Lung (tissue), 11 donors: ENCODE measurements at regions not wholly inside any gene's neighbourhood (a gene's known extent, or its start where the extent isn't known, plus 50 kb on each side); places are given as distances from the start of the nearest gene placed in this dataset.

Source experiments
- ATAC-seq: fragments of 200-7000 bp; cut with Tn5 transposase; one replicate; pipeline ENCODE4 v1.9.1; 2020; ENCODE audit warnings: moderate number of reproducible peaks; ENCODE audit not compliant: insufficient read depth, low FRiP score
- DNase-seq, 3 donors: peaks; one replicate each; pipeline ENCODE4 v3.0.0-alpha.2; 2013 to 2017
- H3K27ac ChIP-seq, 2 donors: one replicate each; pipeline ENCODE4 v1.5.1; 2013; ENCODE audit warnings: mild to moderate bottlenecking in 2 of 2, moderate library complexity in 2 of 2, control low read depth in 1 of 2, inconsistent platforms in 1 of 2, low read depth in 1 of 2, low read length in 1 of 2
- H3K27me3 ChIP-seq, 3 donors: one replicate each; pipeline ENCODE4 v1.5.1; 2013; ENCODE audit warnings: low read length in 2 of 3; ENCODE audit not compliant: control insufficient read depth in 3 of 3, insufficient read depth in 3 of 3
- H3K36me3 ChIP-seq, 4 donors: one replicate each; pipeline ENCODE4 v1.5.1; 2013; ENCODE audit warnings: low read length in 4 of 4, mild to moderate bottlenecking in 1 of 4, moderate library complexity in 1 of 4; ENCODE audit not compliant: control insufficient read depth in 4 of 4, insufficient read depth in 4 of 4
- H3K4me1 ChIP-seq, 5 donors: one replicate each; pipeline ENCODE4 v1.5.1; 2013; ENCODE audit warnings: low read length in 5 of 5, mild to moderate bottlenecking in 2 of 5, moderate library complexity in 1 of 5; ENCODE audit not compliant: control insufficient read depth in 5 of 5, insufficient read depth in 5 of 5
- H3K4me3 ChIP-seq: one replicate; pipeline ENCODE4 v1.5.1; 2013; ENCODE audit warnings: mild to moderate bottlenecking, control low read depth, moderate library complexity
- H3K9ac ChIP-seq, 2 donors: one replicate each; pipeline ENCODE4 v1.5.1; 2013; ENCODE audit warnings: low read length in 2 of 2, control low read depth in 1 of 2; ENCODE audit not compliant: insufficient read depth in 1 of 2
- H3K9me3 ChIP-seq, 4 donors: one replicate each; pipeline ENCODE4 v1.5.1; 2013; ENCODE audit warnings: low read length in 3 of 4, mild to moderate bottlenecking in 1 of 4, moderate library complexity in 1 of 4; ENCODE audit not compliant: control insufficient read depth in 4 of 4, insufficient read depth in 3 of 4
- WGBS, 2 donors: extraction: QIAGEN DNeasy Blood & Tissue Kit; methylation state at CpG; one replicate each; pipeline ENCODE4 v1.1.7; 2013; 5-methylcytosine and 5-hydroxymethylcytosine counted together
- TF ChIP-seq, protein P1 (sequence below): IDR thresholded peaks from 2 replicates; pipeline ENCODE4 v1.5.1; 2012; ENCODE audit warnings: mild to moderate bottlenecking; ENCODE audit errors: control extremely low read depth, extremely low read depth
- donor health status: control.
- donor health status: control.
- donor health status: Bipolar disorder and iron deficiency.
- donor health status: healthy.
- donor health status: DM: yes; HTN: yes; CAD: no.

DNA sequence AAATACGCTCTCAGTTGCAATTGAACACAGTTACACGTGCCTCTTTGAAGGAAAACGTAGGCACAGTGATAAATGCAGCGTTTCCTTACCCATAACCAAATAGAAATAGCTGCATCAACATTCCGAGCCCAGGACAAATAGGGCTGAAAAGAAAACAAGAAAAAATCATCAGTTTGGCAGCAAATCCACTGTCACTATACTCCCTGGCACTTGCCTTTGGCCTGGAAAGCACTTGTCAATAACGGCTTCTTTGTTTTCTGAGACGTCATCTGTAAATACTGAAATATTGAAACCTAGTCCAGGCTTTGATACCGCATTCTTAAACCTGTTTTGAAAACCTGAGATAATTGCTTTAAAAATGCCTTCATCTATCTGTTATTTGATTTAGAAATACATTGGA is 167.2 kb upstream of the AKR1E2 start:
- Histone ChIP-seq H3K4me3 (no peak overlapping the region), H3K27ac (no peak overlapping the region), H3K9ac (no peak overlapping the region), H3K36me3 (no peaks in the 10 kb centered on the region), H3K4me1 (peaks cover 5 to 24% (median 13%) of the 10 kb centered on the region in 5 donors), H3K9me3 (no peaks in the 10 kb centered on the region), H3K27me3 (no peaks in the 10 kb centered on the region)
- DNase-seq (no peak), ATAC-seq (no peak)
- WGBS, 2 donors: 75 to 85% methylated on average over 8 of the region's 8 CpGs
- TF ChIP-seq, protein P1, sequence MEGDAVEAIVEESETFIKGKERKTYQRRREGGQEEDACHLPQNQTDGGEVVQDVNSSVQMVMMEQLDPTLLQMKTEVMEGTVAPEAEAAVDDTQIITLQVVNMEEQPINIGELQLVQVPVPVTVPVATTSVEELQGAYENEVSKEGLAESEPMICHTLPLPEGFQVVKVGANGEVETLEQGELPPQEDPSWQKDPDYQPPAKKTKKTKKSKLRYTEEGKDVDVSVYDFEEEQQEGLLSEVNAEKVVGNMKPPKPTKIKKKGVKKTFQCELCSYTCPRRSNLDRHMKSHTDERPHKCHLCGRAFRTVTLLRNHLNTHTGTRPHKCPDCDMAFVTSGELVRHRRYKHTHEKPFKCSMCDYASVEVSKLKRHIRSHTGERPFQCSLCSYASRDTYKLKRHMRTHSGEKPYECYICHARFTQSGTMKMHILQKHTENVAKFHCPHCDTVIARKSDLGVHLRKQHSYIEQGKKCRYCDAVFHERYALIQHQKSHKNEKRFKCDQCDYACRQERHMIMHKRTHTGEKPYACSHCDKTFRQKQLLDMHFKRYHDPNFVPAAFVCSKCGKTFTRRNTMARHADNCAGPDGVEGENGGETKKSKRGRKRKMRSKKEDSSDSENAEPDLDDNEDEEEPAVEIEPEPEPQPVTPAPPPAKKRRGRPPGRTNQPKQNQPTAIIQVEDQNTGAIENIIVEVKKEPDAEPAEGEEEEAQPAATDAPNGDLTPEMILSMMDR: no peak

DNA sequence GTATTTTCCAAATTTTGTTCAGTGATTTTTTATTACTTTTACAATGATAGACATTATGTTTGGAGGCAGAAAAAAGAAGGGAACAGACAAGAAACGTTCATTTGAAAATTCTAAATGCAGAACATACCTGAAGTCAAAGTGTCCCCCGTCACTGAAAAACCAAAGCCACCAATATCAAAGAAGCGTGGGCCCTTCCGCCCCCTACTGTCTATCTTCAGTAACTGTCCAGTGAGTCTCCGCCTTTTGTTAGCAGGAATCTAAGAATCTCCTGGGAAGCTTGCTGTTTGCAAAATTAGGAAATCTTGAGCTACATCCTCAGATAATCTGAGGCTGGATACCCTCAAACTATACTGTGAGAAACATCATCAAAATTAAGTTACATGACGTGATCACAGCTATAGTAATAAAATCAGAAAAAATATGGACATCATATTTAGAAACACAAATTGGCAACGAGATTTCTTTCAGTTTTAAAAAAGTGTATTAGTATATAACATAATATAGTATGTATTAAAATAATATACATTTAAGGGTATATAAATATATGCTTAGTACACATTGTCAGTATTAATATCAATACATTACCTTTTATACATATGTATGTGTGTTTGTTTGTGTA is 169.3 kb upstream of the AKR1E2 start:
- ATAC-seq (no peak), DNase-seq (peak; percentile 59 to 76 (median 76))
- Histone ChIP-seq H3K27ac (no peak overlapping the region), H3K36me3 (no peaks in the 10 kb centered on the region), H3K4me1 (peaks cover 0 to 6% (median 2%) of the 10 kb centered on the region in 5 donors), H3K9ac (no peak overlapping the region), H3K4me3 (no peak overlapping the region), H3K9me3 (no peaks in the 10 kb centered on the region), H3K27me3 (no peaks in the 10 kb centered on the region)
- 20 to 24% methylated on average over 7 of the region's 7 CpGs for WGBS, 2 donors
- TF ChIP-seq, protein P1: peak; percentile 90

DNA sequence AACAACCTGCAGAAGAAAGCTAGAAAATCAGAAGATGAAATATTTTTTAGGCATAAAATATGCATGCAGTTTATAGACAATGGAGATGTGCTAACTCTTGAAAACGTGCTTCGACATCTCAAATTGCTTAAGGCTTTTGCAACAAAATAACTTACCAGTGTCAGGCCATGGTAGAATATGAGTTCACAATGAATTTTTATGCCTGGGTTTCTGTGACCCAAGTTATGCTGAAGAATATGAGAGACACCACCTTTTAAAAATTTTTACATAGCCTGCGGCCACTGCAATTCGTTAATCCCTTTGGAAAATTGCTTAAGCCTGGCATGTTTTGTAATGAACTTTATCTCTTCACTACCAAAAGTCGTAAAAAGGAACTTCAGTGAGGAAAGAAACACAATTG is 170.1 kb upstream of the AKR1E2 start:
- DNase-seq: no peak
- Histone ChIP-seq H3K36me3 (no peaks in the 10 kb centered on the region), H3K4me3 (no peak overlapping the region), H3K4me1 (peaks cover 0 to 4% (median 0%) of the 10 kb centered on the region in 5 donors), H3K27me3 (no peaks in the 10 kb centered on the region), H3K27ac (no peak overlapping the region), H3K9ac (no peak overlapping the region), H3K9me3 (no peaks in the 10 kb centered on the region)
- TF ChIP-seq, protein P1: no peak
- no peak for ATAC-seq
- WGBS, 2 donors: 46 to 67% methylated on average over 5 of the region's 5 CpGs

DNA sequence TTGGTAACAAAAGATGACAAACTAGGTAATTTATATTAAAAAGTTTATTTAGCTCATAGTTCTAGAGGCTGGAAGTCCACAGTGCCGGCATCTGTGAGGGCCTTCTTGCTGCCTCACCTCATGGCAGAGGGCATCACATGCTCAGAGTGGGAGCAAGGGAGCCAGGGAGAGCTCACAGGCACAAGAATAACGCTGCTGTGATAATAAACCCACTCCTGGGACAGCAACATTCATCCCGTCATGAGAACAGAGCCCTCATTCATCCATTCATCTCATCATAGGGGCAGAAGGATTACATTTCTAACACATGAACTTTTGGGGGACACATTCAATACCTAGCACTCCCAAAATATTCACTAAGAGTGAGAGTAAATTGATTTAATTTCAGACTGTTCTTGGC is 170.6 kb upstream of the AKR1E2 start:
- no peaks in the 10 kb centered on the region for H3K27me3 ChIP-seq
- TF ChIP-seq, protein P1: no peak
- peaks cover 0 to 4% (median 2%) of the 10 kb centered on the region in 5 donors for H3K4me1 ChIP-seq
- WGBS, 2 donors: 94 to 95% methylated on average over 3 of the region's 3 CpGs
- H3K4me3 ChIP-seq: no peak overlapping the region
- ATAC-seq: no peak
- no peaks in the 10 kb centered on the region for H3K9me3 ChIP-seq
- no peak overlapping the region for H3K9ac ChIP-seq
- no peak overlapping the region for H3K27ac ChIP-seq
- no peak for DNase-seq
- H3K36me3 ChIP-seq: no peaks in the 10 kb centered on the region
